HG03045 (cell line): ENCODE measurements at regions not wholly inside any gene's neighbourhood (a gene's known extent, or its start where the extent isn't known, plus 50 kb on each side); places are given as distances from the start of the nearest gene placed in this dataset.

Experiments
- ATAC-seq: cut with Tn5 transposase; IDR thresholded peaks from one replicate; pipeline ENCODE4 v1.9.1; 2021; ENCODE audit warnings: mild to moderate bottlenecking, moderate library complexity; ENCODE audit not compliant: unreplicated experiment

- ATAC-seq = no peak
Measured at GRCh38 chr12:93011100-93011499, 82.0 kb upstream of the EEA1 start.

GRCh38 chr12:93015871-93016751 lies 87.0 kb upstream of the EEA1 start:
- no peak for ATAC-seq

GRCh38 chr12:93016752-93017350 lies 87.8 kb upstream of the EEA1 start:
- no peak for ATAC-seq

GRCh38 chr12:93018610-93019009 lies 89.5 kb upstream of the EEA1 start:
- no peak for ATAC-seq

GRCh38 chr12:93019212-93019927 lies 90.3 kb upstream of the EEA1 start:
- no peak for ATAC-seq

- no peak for ATAC-seq
Measured at GRCh38 chr12:93019975-93020630, 91.0 kb upstream of the EEA1 start.

GRCh38 chr12:93020631-93021597 lies 91.8 kb upstream of the EEA1 start:
- no peak for ATAC-seq

GRCh38 chr12:93022603-93023340 lies 93.7 kb upstream of the EEA1 start:
- ATAC-seq = no peak

GRCh38 chr12:93025145-93026103 lies 96.3 kb upstream of the EEA1 start:
- no peak for ATAC-seq

- no peak for ATAC-seq
Measured at GRCh38 chr12:93027041-93027440, 97.9 kb upstream of the EEA1 start.

- no peak for ATAC-seq
Measured at GRCh38 chr12:93029091-93029490, 100.0 kb upstream of the EEA1 start.

- ATAC-seq = no peak
Measured at GRCh38 chr12:93031028-93031427, 101.9 kb upstream of the EEA1 start.

GRCh38 chr12:93032758-93033157 lies 103.7 kb upstream of the EEA1 start:
- ATAC-seq = no peak

GRCh38 chr12:93033948-93034347 lies 104.9 kb upstream of the EEA1 start:
- no peak for ATAC-seq

GRCh38 chr12:93039062-93039461 lies 110.0 kb upstream of the EEA1 start:
- ATAC-seq = no peak

- no peak for ATAC-seq
Measured at GRCh38 chr12:93039930-93040329, 110.8 kb upstream of the EEA1 start.

GRCh38 chr12:93040367-93040766 lies 111.3 kb upstream of the EEA1 start:
- no peak for ATAC-seq

- ATAC-seq = no peak
Measured at GRCh38 chr12:93041416-93041815, 112.3 kb upstream of the EEA1 start.
